ENCODE measurements at regions not wholly inside any gene's neighbourhood (a gene's known extent, or its start where the extent isn't known, plus 50 kb on each side); places are given as distances from the start of the nearest gene placed in this dataset.

DNA sequence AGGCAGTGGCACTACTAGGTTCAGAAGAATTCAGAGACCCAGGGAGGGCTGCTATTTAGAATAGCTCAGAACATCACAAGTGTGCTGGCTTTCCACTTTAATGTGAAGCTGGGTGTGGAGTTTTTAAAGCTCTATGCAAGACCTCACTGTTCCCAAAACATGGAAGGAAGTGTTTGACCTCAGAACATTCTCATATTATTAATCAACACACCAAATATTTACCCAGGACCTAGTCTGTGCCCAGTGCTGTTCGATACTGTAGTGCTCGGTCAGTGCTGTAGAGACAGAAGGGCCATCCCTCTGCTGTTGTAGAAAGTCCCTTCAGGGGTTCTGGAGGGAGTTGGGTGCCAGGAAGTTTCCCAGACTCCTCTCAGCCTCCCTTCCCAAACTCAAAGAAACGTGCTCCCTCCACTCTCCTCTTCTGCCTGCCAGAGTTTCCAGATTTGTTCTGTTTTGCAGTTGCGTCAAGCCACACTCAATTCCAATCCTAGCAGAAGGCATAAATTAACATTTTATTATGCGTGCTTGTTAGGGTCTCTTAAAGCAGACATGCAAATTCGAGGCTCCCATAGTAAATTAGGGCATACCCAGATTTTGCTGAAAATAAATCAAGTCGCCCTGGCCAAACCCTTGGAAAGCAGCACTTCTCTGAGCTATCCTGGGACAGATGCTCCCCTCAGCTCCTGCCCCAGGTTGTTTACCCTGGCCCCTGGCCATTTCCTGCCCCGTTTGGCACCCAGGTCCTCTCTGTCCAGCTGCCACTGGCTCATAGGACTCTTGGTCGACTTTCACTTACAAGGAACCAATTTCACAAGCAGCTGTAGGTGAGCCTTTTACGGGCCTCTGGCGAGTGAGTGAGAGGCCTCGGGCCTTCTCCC is 248.6 kb downstream of the HIVEP2 start:
- Histone ChIP-seq H3K4me3 (ENCODE audit: control insufficient read depth in 1 of 2, extremely low read depth in 1 of 2, low read length in 1 of 2) (no peak overlapping the region), H3K9me3 (no peaks in the 10 kb centered on the region), H3K27me3 (replicated peaks in 1 of 2; ENCODE audit: control insufficient read depth in 2 of 2, extremely low read depth in 1 of 2, insufficient read depth in 2 of 2, low read length in 1 of 2) (no peaks in the 10 kb centered on the region), H3K27ac (ENCODE audit: low read length) (no peak overlapping the region), H3K36me3 (ENCODE audit: control insufficient read depth in 2 of 2, extremely low read depth in 1 of 2, insufficient read depth in 1 of 2, low read length in 1 of 2) (no peaks in the 10 kb centered on the region), H3K4me1 (ENCODE audit: control insufficient read depth in 1 of 2, extremely low read depth in 1 of 2, insufficient read depth in 2 of 2, low read length in 2 of 2) (peaks cover 4 to 14% of the 10 kb centered on the region in 2 experiments)
- H3K27ac Mint-ChIP-seq, result no peak overlapping the region
- 78% methylated on average over 7 of the region's 12 CpGs for WGBS (ENCODE audit: insufficient coverage)
- H3K4me1 Mint-ChIP-seq, result peaks cover 16 to 22% (median 17%) of the 10 kb centered on the region in 3 donors
- H3K4me3 Mint-ChIP-seq, result no peak overlapping the region
- ChIA-PET CTCF (interaction anchor here in 1 of 2 donors (0.5 to 0.9 kb wide), 3 partner anchors 173 to 221 kb away, joined by 3 read pairs; no protein-coding TSS in a partner anchor), POLR2A (interaction anchor here in 1 of 2 donors (0.6 kb wide), 2 partner anchors 720 to 788 kb away, joined by 3 read pairs; no protein-coding TSS in a partner anchor)
- H3K36me3 Mint-ChIP-seq, result no peaks in the 10 kb centered on the region
- no peaks in the 10 kb centered on the region for H3K9me3 Mint-ChIP-seq
- no peak for DNase-seq
- no peaks in the 10 kb centered on the region for H3K27me3 Mint-ChIP-seq
- ATAC-seq (replicated peaks in 1 of 4), result no peak

DNA sequence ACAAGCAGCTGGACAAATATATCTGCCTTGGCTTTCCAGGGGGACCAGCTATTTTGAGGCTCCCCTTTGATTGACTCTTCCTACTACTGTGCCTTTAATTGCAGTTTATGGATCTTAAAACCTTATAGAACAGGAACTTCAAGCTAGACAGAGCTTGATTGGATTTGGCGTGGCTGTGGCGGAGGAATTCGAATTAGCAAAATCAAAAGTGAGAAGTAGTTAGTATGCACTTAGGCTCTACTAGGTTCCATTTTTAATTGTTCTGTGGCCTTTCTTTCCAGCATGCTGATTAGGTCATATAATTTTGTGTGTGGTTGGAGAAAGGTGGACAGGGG is 248.0 kb downstream of the HIVEP2 start:
- Histone ChIP-seq H3K27ac (ENCODE audit: low read length) (no peak overlapping the region), H3K36me3 (ENCODE audit: control insufficient read depth in 2 of 2, extremely low read depth in 1 of 2, insufficient read depth in 1 of 2, low read length in 1 of 2) (no peaks in the 10 kb centered on the region), H3K9me3 (no peaks in the 10 kb centered on the region), H3K27me3 (replicated peaks in 1 of 2; ENCODE audit: control insufficient read depth in 2 of 2, extremely low read depth in 1 of 2, insufficient read depth in 2 of 2, low read length in 1 of 2) (no peaks in the 10 kb centered on the region), H3K4me3 (ENCODE audit: control insufficient read depth in 1 of 2, extremely low read depth in 1 of 2, low read length in 1 of 2) (no peak overlapping the region), H3K4me1 (ENCODE audit: control insufficient read depth in 1 of 2, extremely low read depth in 1 of 2, insufficient read depth in 2 of 2, low read length in 2 of 2) (peaks cover 4 to 9% of the 10 kb centered on the region in 2 experiments)
- H3K9me3 Mint-ChIP-seq, result no peaks in the 10 kb centered on the region
- no peaks in the 10 kb centered on the region for H3K27me3 Mint-ChIP-seq
- peaks cover 16 to 22% (median 17%) of the 10 kb centered on the region in 3 donors for H3K4me1 Mint-ChIP-seq
- WGBS (ENCODE audit: insufficient coverage), result 96% methylated on average over 3 of the region's 3 CpGs
- DNase-seq (no peak), ATAC-seq (replicated peaks in 1 of 4) (no peak)
- POLR2A ChIA-PET, result interaction anchor here in 1 of 2 donors (0.6 kb wide), 1 partner anchor 787 kb away, joined by 3 read pairs; no protein-coding TSS in a partner anchor
- CTCF ChIA-PET, result interaction anchor here in 1 of 2 donors (0.5 to 0.9 kb wide), 2 partner anchors 173 to 222 kb away, joined by 3 read pairs; no protein-coding TSS in a partner anchor
- no peaks in the 10 kb centered on the region for H3K36me3 Mint-ChIP-seq
- H3K27ac Mint-ChIP-seq, result no peak overlapping the region
- H3K4me3 Mint-ChIP-seq, result no peak overlapping the region

DNA sequence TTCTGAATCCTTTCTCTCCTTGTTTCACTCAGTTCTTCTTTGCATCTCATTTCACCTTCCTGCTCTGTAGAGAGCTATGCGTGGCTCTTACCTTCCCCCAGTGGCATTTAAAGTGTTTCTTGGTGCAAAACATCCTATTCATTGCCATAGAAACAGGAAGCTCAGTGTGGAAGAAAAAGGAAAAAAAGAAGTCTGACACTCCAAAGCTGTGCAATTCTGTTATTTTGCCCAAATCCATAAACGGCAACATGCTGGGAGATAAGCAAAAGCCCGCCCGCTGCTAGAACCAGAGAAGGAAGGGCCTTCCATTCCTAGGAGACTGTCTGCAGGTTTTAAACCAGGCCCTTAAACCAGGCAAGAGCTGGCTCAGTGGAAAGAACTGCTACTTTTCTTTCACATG is 247.1 kb downstream of the HIVEP2 start:
- POLR2A ChIA-PET, result no interaction called here

DNA sequence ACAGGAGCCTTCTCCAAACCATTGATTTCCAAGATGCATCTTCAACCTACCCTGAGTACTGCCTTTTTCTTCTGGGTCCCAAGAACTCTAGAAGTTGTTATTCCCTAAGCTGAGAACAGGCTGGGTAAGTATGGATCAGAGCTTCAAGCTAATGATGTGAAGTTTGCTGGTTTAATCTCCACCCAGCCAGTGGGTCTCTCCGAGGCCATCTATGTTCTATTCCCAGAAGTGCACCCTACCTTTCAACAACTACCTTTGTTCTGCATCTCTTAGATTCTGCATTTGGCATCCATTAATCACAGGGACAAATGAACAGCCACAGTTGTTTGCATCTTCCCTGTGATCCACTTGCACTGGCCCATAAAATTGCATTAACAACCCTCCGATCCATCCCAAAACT is 246.2 kb downstream of the HIVEP2 start:
- Histone ChIP-seq H3K36me3 (ENCODE audit: control insufficient read depth in 2 of 2, extremely low read depth in 1 of 2, insufficient read depth in 1 of 2, low read length in 1 of 2) (no peaks in the 10 kb centered on the region), H3K4me3 (ENCODE audit: control insufficient read depth in 1 of 2, extremely low read depth in 1 of 2, low read length in 1 of 2) (no peak overlapping the region), H3K9me3 (no peaks in the 10 kb centered on the region), H3K27ac (ENCODE audit: low read length) (no peak overlapping the region), H3K27me3 (replicated peaks in 1 of 2; ENCODE audit: control insufficient read depth in 2 of 2, extremely low read depth in 1 of 2, insufficient read depth in 2 of 2, low read length in 1 of 2) (no peaks in the 10 kb centered on the region), H3K4me1 (ENCODE audit: control insufficient read depth in 1 of 2, extremely low read depth in 1 of 2, insufficient read depth in 2 of 2, low read length in 2 of 2) (no peaks in the 10 kb centered on the region)
- H3K27me3 Mint-ChIP-seq, result no peaks in the 10 kb centered on the region
- DNase-seq, result no peak
- no peaks in the 10 kb centered on the region for H3K36me3 Mint-ChIP-seq
- POLR2A ChIA-PET, result no interaction called here
- no peak for ATAC-seq (replicated peaks in 1 of 4)
- H3K4me3 Mint-ChIP-seq, result no peak overlapping the region
- H3K9me3 Mint-ChIP-seq, result no peaks in the 10 kb centered on the region
- H3K4me1 Mint-ChIP-seq, result peaks cover 9 to 14% (median 13%) of the 10 kb centered on the region in 3 donors
- no peak overlapping the region for H3K27ac Mint-ChIP-seq
- 83% methylated on average over 2 of the region's 2 CpGs for WGBS (ENCODE audit: insufficient coverage)
- CTCF ChIA-PET, result interaction anchor here (0.8 to 1.9 kb wide), 4 partner anchors 9 to 753 kb away, joined by 3 to 6 read pairs (median 3); partner anchors contain the start of gene PEX3 (in 1 of the 2)

More for the DNA sequence above, 247.1 kb downstream of the HIVEP2 start:
- peak overlapping the region in 1 of 2 donors; percentile 9 for H3K27ac Mint-ChIP-seq
- Histone ChIP-seq H3K4me1 (ENCODE audit: control insufficient read depth in 1 of 2, extremely low read depth in 1 of 2, insufficient read depth in 2 of 2, low read length in 2 of 2) (peaks cover 3 to 4% of the 10 kb centered on the region in 2 experiments), H3K27ac (ENCODE audit: low read length) (no peak overlapping the region), H3K4me3 (ENCODE audit: control insufficient read depth in 1 of 2, extremely low read depth in 1 of 2, low read length in 1 of 2) (no peak overlapping the region), H3K9me3 (no peaks in the 10 kb centered on the region), H3K36me3 (ENCODE audit: control insufficient read depth in 2 of 2, extremely low read depth in 1 of 2, insufficient read depth in 1 of 2, low read length in 1 of 2) (no peaks in the 10 kb centered on the region), H3K27me3 (replicated peaks in 1 of 2; ENCODE audit: control insufficient read depth in 2 of 2, extremely low read depth in 1 of 2, insufficient read depth in 2 of 2, low read length in 1 of 2) (no peaks in the 10 kb centered on the region)
- WGBS (ENCODE audit: insufficient coverage), result 100% methylated on average over 3 of the region's 4 CpGs
- no peaks in the 10 kb centered on the region for H3K27me3 Mint-ChIP-seq
- ATAC-seq (replicated peaks in 1 of 4), result no peak
- no peak overlapping the region for H3K4me3 Mint-ChIP-seq
- no peaks in the 10 kb centered on the region for H3K36me3 Mint-ChIP-seq
- peaks cover 13 to 18% (median 18%) of the 10 kb centered on the region in 3 donors for H3K4me1 Mint-ChIP-seq
- DNase-seq, result no peak
- H3K9me3 Mint-ChIP-seq, result no peaks in the 10 kb centered on the region
- CTCF ChIA-PET, result interaction anchor here (0.5 to 1.4 kb wide), 5 partner anchors 260 to 757 kb away, joined by 3 to 4 read pairs (median 3); partner anchors contain the start of gene PEX3 (in 1 of the 2)

DNA sequence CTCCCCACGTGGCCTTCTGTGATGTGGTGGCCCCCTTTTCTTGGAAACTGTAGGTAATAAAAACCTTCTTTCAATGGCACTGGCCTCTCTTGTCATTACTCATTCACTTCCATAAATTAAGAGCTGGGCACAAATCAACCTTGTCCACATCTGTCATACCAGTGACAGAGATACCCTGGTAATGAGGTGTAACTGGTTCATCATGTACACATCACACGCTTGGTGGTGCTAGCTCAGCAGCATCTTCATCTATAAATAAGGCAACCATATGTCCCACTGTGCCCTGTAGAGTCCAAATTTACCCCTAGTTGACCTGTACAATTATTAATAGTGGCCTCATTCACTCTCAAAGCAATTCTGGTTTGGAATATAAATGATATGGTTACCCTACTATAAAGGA is 245.6 kb downstream of the HIVEP2 start:
- Mint-ChIP-seq H3K4me1 (peaks cover 3 to 10% (median 10%) of the 10 kb centered on the region in 3 donors), H3K27me3 (no peaks in the 10 kb centered on the region), H3K9me3 (no peaks in the 10 kb centered on the region), H3K27ac (no peak overlapping the region), H3K4me3 (no peak overlapping the region), H3K36me3 (no peaks in the 10 kb centered on the region)
- DNase-seq (no peak), ATAC-seq (replicated peaks in 1 of 4) (no peak)
- no peak overlapping the region for H3K27ac ChIP-seq (ENCODE audit: low read length)
- WGBS (ENCODE audit: insufficient coverage), result no CpG with 5 or more reads among the region's 2 CpGs
- no peaks in the 10 kb centered on the region for H3K4me1 ChIP-seq (ENCODE audit: control insufficient read depth in 1 of 2, extremely low read depth in 1 of 2, insufficient read depth in 2 of 2, low read length in 2 of 2)
- H3K4me3 ChIP-seq (ENCODE audit: control insufficient read depth in 1 of 2, extremely low read depth in 1 of 2, low read length in 1 of 2), result no peak overlapping the region
- ChIA-PET CTCF (interaction anchor here (0.6 to 1.9 kb wide), 3 partner anchors 8 to 327 kb away, joined by 3 to 6 read pairs (median 3); no protein-coding TSS in a partner anchor), POLR2A (interaction anchor here in 1 of 2 donors (0.6 kb wide), 1 partner anchor 160 kb away, joined by 4 read pairs; no protein-coding TSS in a partner anchor)
- no peaks in the 10 kb centered on the region for H3K36me3 ChIP-seq (ENCODE audit: control insufficient read depth in 2 of 2, extremely low read depth in 1 of 2, insufficient read depth in 1 of 2, low read length in 1 of 2)
- no peaks in the 10 kb centered on the region for H3K9me3 ChIP-seq
- no peaks in the 10 kb centered on the region for H3K27me3 ChIP-seq (replicated peaks in 1 of 2; ENCODE audit: control insufficient read depth in 2 of 2, extremely low read depth in 1 of 2, insufficient read depth in 2 of 2, low read length in 1 of 2)

DNA sequence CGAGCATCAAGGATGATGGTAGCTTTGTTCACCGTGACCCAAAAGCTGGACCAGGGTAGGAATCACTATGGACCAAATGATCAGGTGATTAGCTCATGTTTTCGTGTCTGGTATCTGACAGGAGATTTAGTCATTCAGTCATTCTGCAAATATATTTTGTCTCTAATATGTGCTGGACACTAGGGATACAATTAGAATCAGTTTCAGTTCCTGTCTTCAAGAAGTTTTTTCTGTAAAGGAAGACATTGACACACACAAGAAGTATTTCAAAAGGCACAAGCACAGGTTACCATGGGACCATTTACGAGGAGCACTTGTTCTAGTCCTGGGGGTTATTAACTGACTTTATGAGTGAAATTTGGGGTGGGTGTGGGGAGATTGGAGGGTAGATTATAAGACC is 244.9 kb downstream of the HIVEP2 start:
- H3K27me3 Mint-ChIP-seq, result no peaks in the 10 kb centered on the region
- ChIA-PET POLR2A (no interaction called here), CTCF (interaction anchor here in 1 of 2 donors (1.9 kb wide), 1 partner anchor 327 kb away, joined by 6 read pairs; no protein-coding TSS in a partner anchor)
- H3K27ac Mint-ChIP-seq, result no peak overlapping the region
- Histone ChIP-seq H3K27ac (ENCODE audit: low read length) (no peak overlapping the region), H3K27me3 (replicated peaks in 1 of 2; ENCODE audit: control insufficient read depth in 2 of 2, extremely low read depth in 1 of 2, insufficient read depth in 2 of 2, low read length in 1 of 2) (no peaks in the 10 kb centered on the region), H3K9me3 (no peaks in the 10 kb centered on the region), H3K36me3 (ENCODE audit: control insufficient read depth in 2 of 2, extremely low read depth in 1 of 2, insufficient read depth in 1 of 2, low read length in 1 of 2) (no peaks in the 10 kb centered on the region), H3K4me3 (ENCODE audit: control insufficient read depth in 1 of 2, extremely low read depth in 1 of 2, low read length in 1 of 2) (no peak overlapping the region), H3K4me1 (ENCODE audit: control insufficient read depth in 1 of 2, extremely low read depth in 1 of 2, insufficient read depth in 2 of 2, low read length in 2 of 2) (no peaks in the 10 kb centered on the region)
- DNase-seq (no peak), ATAC-seq (replicated peaks in 1 of 4) (no peak)
- 100% methylated on average over 1 of the region's 4 CpGs for WGBS (ENCODE audit: insufficient coverage)
- no peaks in the 10 kb centered on the region for H3K9me3 Mint-ChIP-seq
- H3K4me1 Mint-ChIP-seq, result peaks cover 2 to 8% (median 7%) of the 10 kb centered on the region in 3 donors
- no peak overlapping the region for H3K4me3 Mint-ChIP-seq
- H3K36me3 Mint-ChIP-seq, result no peaks in the 10 kb centered on the region

Measured in T-cell (primary cell).